Thyroid gland (tissue), 4 donors: ENCODE measurements at regions not wholly inside any gene's neighbourhood (a gene's known extent, or its start where the extent isn't known, plus 50 kb on each side); places are given as distances from the start of the nearest gene placed in this dataset.

Experiments used
- POLR2A ChIP-seq, 2 donors: fragments of 450-650 bp; IDR thresholded peaks; one replicate each; pipeline ENCODE4 v1.6.1; 2017; ENCODE audit warnings: antibody characterized with exemption in 2 of 2, mild to moderate bottlenecking in 2 of 2, moderate library complexity in 1 of 2
- TF ChIP-seq, protein P1 (sequence below), 6 experiments: fragments of 200-600 bp in 3 of 6; fragments of 450-650 bp in 3 of 6; sonication (generic) in 3 of 6; IDR thresholded peaks; one replicate each; pipeline ENCODE4 v1.5.1; 2016 to 2019; ENCODE audit warnings: antibody characterized with exemption in 6 of 6, mild to moderate bottlenecking in 2 of 6, inconsistent platforms in 1 of 6, moderate library complexity in 1 of 6

DNA sequence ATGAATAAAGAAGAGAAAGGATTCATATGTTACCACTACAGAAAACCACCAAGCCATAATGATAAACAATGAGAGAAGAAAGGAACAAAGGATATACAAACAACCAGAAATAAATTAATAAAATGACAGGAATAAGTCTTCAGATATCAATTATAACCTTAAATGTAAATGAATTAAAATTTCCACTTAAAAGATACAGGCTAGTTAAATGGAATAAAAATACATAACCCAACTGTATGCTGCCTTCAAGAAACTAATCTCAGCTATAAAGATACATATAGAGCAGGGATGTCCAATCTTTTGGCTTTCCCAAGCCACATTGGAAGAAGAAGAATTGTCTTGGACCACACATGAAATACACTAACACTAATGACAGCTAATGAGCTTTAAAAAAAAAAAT, 135.9 kb upstream of the GJE1 start:
- no peak for TF ChIP-seq POLR2A (IDR thresholded peaks at IDR 0.05)
- TF ChIP-seq, protein P1, sequence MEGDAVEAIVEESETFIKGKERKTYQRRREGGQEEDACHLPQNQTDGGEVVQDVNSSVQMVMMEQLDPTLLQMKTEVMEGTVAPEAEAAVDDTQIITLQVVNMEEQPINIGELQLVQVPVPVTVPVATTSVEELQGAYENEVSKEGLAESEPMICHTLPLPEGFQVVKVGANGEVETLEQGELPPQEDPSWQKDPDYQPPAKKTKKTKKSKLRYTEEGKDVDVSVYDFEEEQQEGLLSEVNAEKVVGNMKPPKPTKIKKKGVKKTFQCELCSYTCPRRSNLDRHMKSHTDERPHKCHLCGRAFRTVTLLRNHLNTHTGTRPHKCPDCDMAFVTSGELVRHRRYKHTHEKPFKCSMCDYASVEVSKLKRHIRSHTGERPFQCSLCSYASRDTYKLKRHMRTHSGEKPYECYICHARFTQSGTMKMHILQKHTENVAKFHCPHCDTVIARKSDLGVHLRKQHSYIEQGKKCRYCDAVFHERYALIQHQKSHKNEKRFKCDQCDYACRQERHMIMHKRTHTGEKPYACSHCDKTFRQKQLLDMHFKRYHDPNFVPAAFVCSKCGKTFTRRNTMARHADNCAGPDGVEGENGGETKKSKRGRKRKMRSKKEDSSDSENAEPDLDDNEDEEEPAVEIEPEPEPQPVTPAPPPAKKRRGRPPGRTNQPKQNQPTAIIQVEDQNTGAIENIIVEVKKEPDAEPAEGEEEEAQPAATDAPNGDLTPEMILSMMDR (IDR thresholded peaks at IDR 0.05): no peak
